ENCODE measurements at regions not wholly inside any gene's neighbourhood (a gene's known extent, or its start where the extent isn't known, plus 50 kb on each side); places are given as distances from the start of the nearest gene placed in this dataset.
"Not testable (repeated sequence)": the region's sequence is repeated elsewhere in the genome, so short reads cannot be mapped to it uniquely, and the experiment has no call there.

GRCh38 chr2:57044931-57045635 is 861.3 kb downstream of the CCDC85A start:
- no peak for DNase-seq

GRCh38 chr2:57049273-57049672 is 865.5 kb downstream of the CCDC85A start:
- DNase-seq = no peak

DNA sequence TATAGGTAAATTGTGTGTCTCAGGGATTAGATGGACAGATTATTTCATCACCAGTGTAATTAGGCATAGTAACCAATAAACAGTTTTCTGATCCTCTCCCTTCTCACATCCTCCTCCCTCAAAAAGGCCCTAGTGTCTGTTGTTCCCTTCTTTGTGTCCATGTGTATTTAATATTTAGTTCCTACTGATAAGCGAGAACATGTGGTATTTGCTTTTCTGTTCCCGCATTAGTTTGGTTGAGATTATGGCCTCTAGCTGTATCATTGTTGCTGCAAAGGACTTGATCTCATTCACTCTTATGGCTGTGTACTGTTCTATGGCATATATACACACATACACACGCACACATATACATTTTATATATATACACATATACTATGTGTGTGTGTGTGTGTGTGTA is 866.2 kb downstream of the CCDC85A start:
- DNase-seq = no peak

DNA sequence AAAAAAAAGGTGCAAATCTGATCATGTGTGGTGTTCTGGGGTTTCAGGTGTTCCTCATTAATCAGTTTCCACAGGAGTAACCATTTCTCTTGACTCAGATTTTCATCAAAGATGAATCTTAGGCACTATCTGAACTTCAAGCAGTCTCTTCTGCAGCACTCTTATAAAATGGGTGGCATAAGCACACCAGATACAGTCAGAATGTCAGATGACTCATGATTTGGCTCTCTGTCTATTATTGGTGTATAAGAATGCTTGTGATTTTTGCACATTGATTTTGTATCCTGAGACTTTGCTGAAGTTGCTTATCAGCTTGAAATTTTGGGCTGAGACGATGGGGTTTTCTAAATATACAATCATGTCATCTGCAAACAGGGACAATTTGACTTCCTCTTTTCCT is 882.5 kb downstream of the CCDC85A start:
- not testable (repeated sequence) for DNase-seq

GRCh38 chr2:57075226-57075625 is 891.4 kb downstream of the CCDC85A start:
- DNase-seq = no peak

- no peak for DNase-seq
Observed at GRCh38 chr2:57080035-57080434, 896.2 kb downstream of the CCDC85A start.

- DNase-seq = no peak
Observed at GRCh38 chr2:57084697-57085281, 901.0 kb downstream of the CCDC85A start.

DNA sequence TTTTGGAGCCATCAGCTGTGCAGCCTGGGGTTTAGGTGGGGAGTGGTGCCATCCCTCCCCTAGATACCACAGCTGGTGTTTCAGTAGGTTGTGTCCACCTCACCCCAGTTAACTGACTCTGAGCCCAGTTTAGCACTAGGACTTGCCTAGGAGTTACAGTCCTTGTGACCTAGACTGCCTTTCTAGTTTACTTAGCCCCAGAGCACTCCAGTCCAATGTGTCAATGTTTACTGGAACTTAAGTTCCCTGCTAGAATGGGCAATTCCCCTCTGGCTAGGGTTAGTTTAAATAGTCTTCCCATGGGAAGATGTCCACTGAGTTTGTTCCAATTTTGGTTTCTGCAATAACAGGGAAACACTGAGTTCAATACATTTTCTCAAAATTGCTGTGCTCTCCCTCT is 909.2 kb downstream of the CCDC85A start:
- DNase-seq = no peak

DNA sequence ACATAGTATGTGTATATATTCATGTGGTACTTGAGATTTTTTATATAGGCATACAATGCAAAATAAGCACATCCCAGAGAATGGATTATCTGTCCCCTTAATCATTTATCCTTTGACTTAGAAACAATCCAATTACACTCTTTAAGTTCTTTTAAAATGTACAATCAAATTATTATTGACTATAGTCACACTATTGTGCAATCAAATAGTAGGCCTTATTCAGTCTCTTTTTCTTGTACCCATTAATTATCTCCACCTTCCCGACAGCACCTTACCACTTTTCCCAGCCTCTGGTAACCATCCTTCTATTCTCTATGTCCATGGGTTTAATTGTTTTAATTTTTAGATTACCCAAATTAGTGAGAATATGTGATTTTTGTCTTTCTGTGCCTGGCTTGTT is 914.1 kb downstream of the CCDC85A start:
- DNase-seq = no peak

DNA sequence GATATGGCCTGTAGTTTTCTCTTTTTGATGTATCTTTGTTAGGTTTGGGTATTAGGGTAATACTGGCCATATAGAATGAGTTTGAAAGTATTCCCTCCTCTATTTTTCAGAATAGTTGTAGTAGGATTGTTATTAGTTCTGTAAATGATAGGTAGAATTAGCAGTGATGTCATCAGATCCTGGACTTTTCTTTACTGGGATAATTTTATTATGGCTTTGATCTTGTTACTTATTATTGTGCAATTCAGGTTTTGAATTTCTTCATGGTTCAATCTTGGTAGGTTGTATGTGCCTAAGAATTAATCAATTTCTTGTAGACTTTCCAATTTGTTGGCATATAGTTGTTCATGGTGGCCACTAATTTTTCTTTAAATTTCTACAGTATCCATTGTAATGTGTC is 916.6 kb downstream of the CCDC85A start:
- no peak for DNase-seq

DNA sequence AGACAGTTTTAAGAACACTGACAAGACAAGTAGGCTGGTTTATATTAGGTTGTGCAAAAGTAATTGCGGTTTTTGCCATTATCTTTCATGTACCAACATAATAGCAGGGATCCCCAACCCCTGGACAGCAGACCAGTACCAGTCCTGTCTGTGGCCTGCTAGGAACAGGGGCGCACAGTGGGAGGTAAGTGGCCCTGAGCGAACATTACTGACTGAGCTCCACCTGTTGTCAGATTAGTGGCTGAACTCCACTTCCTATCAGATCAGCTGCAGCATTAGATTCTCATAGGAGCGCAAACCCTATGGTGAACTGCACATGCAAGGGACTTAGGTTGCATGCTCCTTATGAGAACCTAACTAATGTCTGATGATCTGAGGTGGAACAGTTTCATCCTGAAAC is 921.9 kb downstream of the CCDC85A start:
- no peak for DNase-seq

GRCh38 chr2:57107353-57107752 is 923.6 kb downstream of the CCDC85A start:
- DNase-seq = no peak

DNA sequence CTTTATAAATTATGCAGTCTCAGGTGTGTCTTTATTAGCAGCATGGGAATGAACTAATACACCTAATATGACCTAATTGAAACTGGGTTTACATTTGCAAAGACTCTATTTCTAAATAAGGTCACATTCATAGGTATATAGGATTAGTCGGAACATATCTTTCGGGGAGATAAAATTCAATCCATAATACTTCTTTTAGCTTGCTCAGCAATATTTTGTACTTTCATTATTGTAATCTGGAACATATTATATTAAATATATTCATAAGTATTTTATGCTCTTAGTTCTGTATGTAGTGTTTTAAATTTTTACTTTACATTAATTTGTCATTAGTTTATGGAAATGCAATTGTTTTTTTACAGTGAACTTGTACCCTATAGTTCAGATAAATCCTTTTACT is 927.7 kb downstream of the CCDC85A start:
- no peak for DNase-seq

GRCh38 chr2:57119141-57119540 is 927.5 kb upstream of the VRK2 start:
- DNase-seq = no peak

- no peak for DNase-seq
Observed at GRCh38 chr2:57126410-57126809, 920.2 kb upstream of the VRK2 start.

DNA sequence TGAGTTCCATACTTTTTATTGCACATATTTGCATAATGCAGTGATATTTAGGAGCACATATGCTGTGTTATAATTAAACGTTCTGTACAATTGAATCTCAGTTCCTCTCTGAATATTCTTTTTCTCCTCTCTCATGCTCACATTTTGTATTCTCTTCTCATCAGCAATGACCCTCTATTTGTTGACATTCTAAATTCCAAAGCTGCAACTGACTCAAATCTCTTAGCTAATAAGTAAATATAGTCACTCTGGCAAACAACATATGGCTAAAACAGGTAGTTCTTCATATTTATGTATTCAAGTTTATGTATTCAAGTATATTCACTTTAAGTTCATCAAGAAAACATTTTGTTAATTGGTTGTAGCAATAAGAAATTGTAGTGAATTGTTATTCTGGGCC is 907.4 kb upstream of the VRK2 start:
- no peak for DNase-seq

GRCh38 chr2:57141269-57141668 is 905.3 kb upstream of the VRK2 start:
- no peak for DNase-seq

DNA sequence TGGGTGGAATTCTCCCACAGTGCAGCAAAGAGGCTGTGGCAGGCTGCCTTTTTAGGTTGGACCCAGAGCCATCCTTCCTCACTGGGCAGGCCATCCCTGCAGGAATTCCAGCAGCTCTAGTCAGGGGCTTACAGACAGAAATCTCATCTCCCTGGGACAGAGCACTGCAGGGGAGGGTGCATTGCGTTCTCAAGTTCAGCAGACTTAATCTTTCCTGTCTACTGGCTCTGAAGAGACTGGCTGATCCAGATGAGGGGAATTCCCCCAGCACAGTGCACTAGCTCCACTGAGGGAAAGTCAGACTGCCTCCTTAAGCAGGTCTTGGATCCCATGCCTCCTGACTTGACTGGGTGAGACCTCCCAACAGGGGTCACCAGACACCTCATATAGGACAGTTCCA is 899.7 kb upstream of the VRK2 start:
- no peak for DNase-seq

DNA sequence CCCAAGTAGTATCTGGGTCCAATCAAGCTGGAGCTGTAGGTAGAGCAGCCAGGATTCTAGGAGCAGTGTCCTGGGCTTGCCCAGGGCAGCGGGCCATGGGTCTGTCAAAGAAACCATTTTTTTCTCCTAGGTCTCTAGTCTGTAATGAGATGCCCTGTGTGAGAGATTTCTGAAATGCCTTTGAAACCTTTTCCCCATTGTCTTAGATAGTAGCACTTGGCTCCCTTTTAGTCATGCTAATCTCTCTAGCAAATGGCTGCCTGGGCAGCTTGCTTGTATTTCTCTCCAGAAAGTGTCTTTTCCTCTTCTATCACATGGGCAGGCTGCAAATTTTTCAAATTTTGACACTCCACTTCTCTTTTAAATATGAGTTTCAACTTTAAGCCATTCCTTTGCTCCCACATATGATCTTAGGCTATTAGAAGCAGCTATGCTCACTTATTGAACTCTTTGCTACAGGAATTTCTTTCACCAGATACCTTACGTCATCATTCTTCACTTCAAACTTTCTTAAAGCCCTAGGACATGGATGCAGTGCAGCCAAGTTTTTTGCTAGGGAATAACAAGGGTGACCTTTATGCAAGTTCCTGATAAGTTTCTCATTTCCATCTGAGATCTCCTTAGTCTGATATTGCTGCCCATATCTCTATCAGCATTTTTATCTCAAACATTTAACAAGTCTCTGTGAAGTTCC is 890.2 kb upstream of the VRK2 start:
- DNase-seq = no peak

- DNase-seq = no peak
Observed at GRCh38 chr2:57160976-57161375, 885.6 kb upstream of the VRK2 start.

GRCh38 chr2:57177176-57177575 is 869.4 kb upstream of the VRK2 start:
- no peak for DNase-seq

DNA sequence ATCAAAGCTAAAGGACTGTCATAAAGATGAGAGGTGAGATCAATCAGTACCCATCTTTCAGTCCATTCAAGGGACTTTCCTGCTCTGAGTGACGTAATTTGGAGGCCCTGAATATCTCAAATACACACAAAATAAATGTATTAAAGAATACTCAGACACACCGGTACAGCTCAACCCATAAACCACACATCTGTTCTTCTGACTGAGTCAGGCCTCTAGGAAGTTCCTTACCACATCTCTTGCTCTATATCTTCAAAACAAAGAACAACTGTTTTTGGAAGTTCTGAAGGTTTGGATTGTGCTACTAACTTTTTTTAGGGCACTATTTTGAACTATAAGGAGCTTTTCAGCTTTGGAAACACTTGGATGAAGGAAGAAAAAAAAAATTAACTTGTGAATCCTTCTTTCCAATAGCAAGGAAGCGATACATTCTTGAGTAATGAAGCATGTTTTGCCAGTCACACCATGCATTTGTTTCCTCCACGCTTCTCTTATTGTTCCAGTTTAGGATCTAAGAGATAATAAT is 866.5 kb upstream of the VRK2 start:
- DNase-seq = no peak

GRCh38 chr2:57180678-57181077 is 865.9 kb upstream of the VRK2 start:
- DNase-seq = no peak
